ENCODE measurements at regions not wholly inside any gene's neighbourhood (a gene's known extent, or its start where the extent isn't known, plus 50 kb on each side); places are given as distances from the start of the nearest gene placed in this dataset.

- WGBS, 3 donors = 94 to 96% (median 96%) methylated on average over 11 of the region's 11 CpGs
- no peaks in the 10 kb centered on the region for H3K9me3 ChIP-seq
- no peak for TF ChIP-seq POLR2A (IDR thresholded peaks at IDR 0.05)
- no peak for TF ChIP-seq EP300 (IDR thresholded peaks at IDR 0.05)
- no peak for TF ChIP-seq CTCF (IDR thresholded peaks at IDR 0.05)
- intact Hi-C loops (cut with DNase I) = no loop called here
- no peaks in the 10 kb centered on the region for H3K27me3 ChIP-seq
- H3K36me3 ChIP-seq = no peaks in the 10 kb centered on the region
- no peak overlapping the region for H3K27ac ChIP-seq
- no peak for DNase-seq
- H3K4me3 ChIP-seq = no peak overlapping the region
- peaks cover 12% of the 10 kb centered on the region for H3K4me1 ChIP-seq (ENCODE audit: insufficient read depth)
Measured at GRCh38 chr2:120923426-120923825, 187.8 kb downstream of the GLI2 start.

- TF ChIP-seq EP300 (IDR thresholded peaks at IDR 0.05) = no peak
- TF ChIP-seq CTCF (IDR thresholded peaks at IDR 0.05) = no peak
- TF ChIP-seq POLR2A (IDR thresholded peaks at IDR 0.05) = no peak
- no peak overlapping the region for H3K4me3 ChIP-seq
- no peaks in the 10 kb centered on the region for H3K9me3 ChIP-seq
- intact Hi-C loops (cut with DNase I) = no loop called here
- no peak overlapping the region for H3K27ac ChIP-seq
- DNase-seq = no peak
- 92 to 98% (median 95%) methylated on average over 5 of the region's 5 CpGs for WGBS, 3 donors
- no peaks in the 10 kb centered on the region for H3K27me3 ChIP-seq
- peaks cover 4% of the 10 kb centered on the region for H3K4me1 ChIP-seq (ENCODE audit: insufficient read depth)
- H3K36me3 ChIP-seq = no peaks in the 10 kb centered on the region
Measured at GRCh38 chr2:120924924-120925323, 189.3 kb downstream of the GLI2 start.

- no peaks in the 10 kb centered on the region for H3K27me3 ChIP-seq
- 83 to 87% (median 84%) methylated on average over 28 of the region's 28 CpGs for WGBS, 3 donors
- DNase-seq = peak in 1 of 5 donors; percentile 15
- TF ChIP-seq CTCF (IDR thresholded peaks at IDR 0.05) (no peak), POLR2A (IDR thresholded peaks at IDR 0.05) (no peak), EP300 (IDR thresholded peaks at IDR 0.05) (no peak)
- no peak overlapping the region for H3K27ac ChIP-seq
- H3K4me1 ChIP-seq (ENCODE audit: insufficient read depth) = no peaks in the 10 kb centered on the region
- no peaks in the 10 kb centered on the region for H3K9me3 ChIP-seq
- no peaks in the 10 kb centered on the region for H3K36me3 ChIP-seq
- intact Hi-C loops (cut with DNase I) = no loop called here
- no peak overlapping the region for H3K4me3 ChIP-seq
Measured at GRCh38 chr2:120926463-120927264, 191.0 kb downstream of the GLI2 start.

- H3K4me3 ChIP-seq = no peak overlapping the region
Measured at GRCh38 chr2:120927265-120927628, 191.6 kb downstream of the GLI2 start.

More at GRCh38 chr2:120927265-120927628, 191.6 kb downstream of the GLI2 start:
- 92 to 93% (median 92%) methylated on average over 11 of the region's 11 CpGs for WGBS, 3 donors
- no peaks in the 10 kb centered on the region for H3K27me3 ChIP-seq
- no peak for DNase-seq
- intact Hi-C loops (cut with DNase I) = no loop called here
- no peaks in the 10 kb centered on the region for H3K36me3 ChIP-seq
- TF ChIP-seq EP300 (IDR thresholded peaks at IDR 0.05) (no peak), POLR2A (IDR thresholded peaks at IDR 0.05) (no peak), CTCF (IDR thresholded peaks at IDR 0.05) (no peak)
- H3K27ac ChIP-seq = no peak overlapping the region
- no peaks in the 10 kb centered on the region for H3K4me1 ChIP-seq (ENCODE audit: insufficient read depth)
- no peaks in the 10 kb centered on the region for H3K9me3 ChIP-seq

Data from ovary (tissue), 7 donors.